Renal cortical epithelial cell (primary cell): ENCODE measurements at regions not wholly inside any gene's neighbourhood (a gene's known extent, or its start where the extent isn't known, plus 50 kb on each side); places are given as distances from the start of the nearest gene placed in this dataset.

Experiments
- DNase-seq: peaks from one replicate; pipeline ENCODE4 v3.0.0-alpha.2; 2011; ENCODE audit warnings: low read depth

- no peak for DNase-seq
Observed at GRCh38 chr17:69605571-69605970, 191.1 kb downstream of the MAP2K6 start.

GRCh38 chr17:69606142-69606800 is 191.8 kb downstream of the MAP2K6 start:
- DNase-seq = no peak

DNA sequence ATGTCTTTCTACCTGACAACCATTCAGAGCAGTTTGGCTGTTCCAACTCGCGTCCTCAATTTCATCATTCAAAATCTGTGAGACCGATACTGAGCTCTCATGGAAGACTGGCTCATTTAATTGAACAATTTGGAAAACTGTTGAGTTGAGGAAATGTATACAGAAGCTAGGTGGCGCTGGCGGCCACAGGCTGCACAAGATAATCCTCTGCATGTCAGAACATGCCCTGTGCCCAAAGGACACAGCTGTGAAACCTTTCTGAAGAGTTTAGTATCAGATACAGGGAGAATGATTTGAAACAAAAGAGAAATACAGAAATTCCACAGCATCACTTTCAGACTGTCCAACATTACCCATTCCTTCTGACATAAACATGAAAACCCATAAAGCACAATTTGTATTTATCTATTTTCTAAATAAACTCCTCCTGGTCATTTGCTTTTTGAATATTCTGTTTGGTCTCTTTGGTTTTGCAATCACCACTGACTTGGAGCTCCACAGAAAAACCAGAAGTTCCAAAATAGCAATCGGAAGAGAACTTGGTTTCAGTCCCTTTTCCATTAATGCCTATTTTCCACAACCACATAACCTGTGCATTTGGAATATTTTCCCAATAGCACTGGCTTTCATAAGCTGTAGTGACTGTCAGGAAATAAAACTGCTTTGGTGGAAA is 192.8 kb downstream of the MAP2K6 start:
- peak; percentile 74 for DNase-seq

GRCh38 chr17:69608141-69608540 is 193.6 kb downstream of the MAP2K6 start:
- DNase-seq = no peak

DNA sequence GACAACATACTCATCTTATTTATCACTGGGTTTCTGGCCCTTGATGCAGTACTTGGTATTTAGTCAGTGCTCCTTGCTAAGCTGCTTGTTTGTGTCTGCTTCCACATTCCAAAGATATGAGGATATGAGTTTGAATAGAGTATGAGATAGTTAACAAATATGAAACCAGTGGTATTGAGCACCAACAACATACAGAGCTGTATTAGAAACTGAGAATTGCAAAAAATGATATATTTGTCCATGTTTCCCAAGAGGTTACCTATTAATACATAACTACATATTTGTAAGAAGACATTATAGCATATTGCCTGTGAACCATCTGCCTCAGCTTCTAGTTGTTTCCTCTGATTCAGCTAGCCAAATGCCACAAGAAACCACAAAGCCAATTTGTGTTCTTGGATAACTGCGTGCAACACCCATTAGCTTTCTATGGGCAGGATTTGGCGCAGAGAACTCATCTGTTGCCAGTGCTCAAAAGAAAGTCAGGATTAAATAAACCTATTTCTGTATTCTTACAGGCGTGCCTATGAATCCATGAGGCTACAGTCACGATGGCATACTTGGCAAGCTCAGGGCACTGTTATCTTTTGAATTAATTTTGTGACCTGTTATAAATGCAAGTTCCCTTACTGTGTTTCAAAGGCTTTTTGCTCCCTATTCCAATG is 194.4 kb downstream of the MAP2K6 start:
- peak; percentile 84 for DNase-seq

GRCh38 chr17:69609473-69610305 is 195.2 kb downstream of the MAP2K6 start:
- peak; percentile 22 for DNase-seq

- DNase-seq = no peak
Observed at GRCh38 chr17:69620363-69620762, 205.9 kb downstream of the MAP2K6 start.

DNA sequence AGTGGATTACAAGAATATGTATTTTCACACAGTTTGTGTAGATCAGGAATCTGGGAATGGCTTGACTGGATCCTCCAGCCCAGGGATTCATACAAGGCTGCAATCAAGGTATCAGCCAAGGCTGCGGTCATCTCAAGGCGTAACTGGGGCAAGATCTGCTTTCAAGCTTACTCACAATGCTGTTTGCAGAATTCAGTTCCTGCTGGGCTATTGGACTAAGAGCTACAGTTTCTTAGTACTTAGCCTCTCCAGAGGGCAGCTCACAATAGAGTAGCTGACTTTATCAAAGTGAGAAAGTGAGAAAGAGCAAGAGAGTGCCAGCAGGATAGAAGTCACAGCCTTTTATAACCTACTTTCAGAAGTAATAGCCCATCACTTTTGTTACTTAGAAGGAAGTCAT is 211.0 kb downstream of the MAP2K6 start:
- DNase-seq = no peak

GRCh38 chr17:69630056-69630635 is 215.6 kb downstream of the MAP2K6 start:
- no peak for DNase-seq

DNA sequence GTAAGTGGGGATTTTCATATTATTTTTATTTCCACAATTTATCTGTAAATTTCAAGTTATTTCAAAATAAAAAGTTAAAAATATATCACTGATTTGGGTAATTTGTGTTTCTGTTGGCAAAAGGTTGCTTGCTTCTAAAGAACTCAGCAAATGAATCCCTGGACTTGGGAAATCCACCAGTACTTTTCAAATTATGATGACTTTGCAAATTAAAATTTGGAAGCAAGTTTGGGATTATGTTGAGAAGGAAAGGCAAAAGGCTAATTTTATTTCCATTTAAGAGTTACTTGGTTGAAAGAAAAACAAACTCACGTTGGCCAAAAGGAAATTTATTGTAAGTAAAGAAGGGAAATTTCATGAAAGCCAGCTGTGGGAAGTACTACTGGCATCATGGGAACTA is 220.3 kb downstream of the MAP2K6 start:
- no peak for DNase-seq

DNA sequence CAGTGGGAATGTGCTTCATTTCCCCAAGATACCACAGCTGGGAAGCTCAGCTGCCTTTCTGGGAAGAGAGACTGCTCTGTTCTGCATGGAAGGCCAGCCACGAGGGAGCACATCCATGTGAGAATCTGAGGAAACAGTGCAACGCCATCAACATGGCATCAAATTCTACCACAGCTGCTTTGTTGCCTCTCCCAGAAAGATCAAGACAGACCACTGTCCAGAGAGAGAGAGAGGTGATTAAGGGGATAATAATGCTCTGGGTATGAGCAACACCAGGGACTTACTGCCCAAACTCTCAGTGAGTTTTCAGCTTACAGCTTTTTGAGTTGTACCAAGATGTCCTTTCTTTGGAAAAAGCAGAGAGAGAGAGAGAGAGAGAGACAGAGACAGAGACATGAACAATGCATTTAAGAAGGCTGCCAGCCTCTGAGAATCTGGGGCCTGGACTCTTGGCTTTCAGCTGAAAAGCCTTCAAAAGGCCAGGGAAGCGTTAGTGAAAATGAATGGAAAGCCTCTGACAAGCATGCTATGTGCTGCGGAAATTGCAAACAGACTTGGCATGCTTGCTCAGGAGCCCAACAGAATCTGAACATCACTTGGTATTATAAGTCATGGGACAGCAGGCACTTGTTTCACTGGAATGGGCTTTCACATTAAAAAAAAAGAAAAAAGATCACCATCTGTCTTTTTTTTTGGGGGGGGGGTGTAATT is 223.1 kb downstream of the MAP2K6 start:
- peak; percentile 54 for DNase-seq

GRCh38 chr17:69639096-69639495 is 224.6 kb downstream of the MAP2K6 start:
- DNase-seq = no peak

DNA sequence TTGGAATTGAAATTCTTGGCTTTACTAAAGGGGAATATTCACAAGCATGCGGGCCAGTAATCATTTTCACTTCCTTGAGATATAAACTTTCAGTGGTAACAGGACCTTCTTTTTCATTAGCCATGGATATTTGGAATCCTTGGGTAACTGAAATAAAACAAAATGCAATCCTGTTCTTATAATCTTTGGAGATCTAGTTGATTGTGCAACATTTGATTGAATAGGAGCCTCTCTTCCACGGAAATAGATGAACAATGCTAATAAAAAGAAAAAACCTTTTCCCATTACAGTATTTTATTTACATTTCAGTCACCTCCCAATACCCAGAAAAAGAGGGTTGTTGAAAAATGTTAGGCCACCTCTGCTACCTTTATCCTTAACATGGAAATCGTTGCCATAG is 225.6 kb downstream of the MAP2K6 start:
- no peak for DNase-seq

GRCh38 chr17:69643686-69644085 is 229.2 kb downstream of the MAP2K6 start:
- DNase-seq = no peak

DNA sequence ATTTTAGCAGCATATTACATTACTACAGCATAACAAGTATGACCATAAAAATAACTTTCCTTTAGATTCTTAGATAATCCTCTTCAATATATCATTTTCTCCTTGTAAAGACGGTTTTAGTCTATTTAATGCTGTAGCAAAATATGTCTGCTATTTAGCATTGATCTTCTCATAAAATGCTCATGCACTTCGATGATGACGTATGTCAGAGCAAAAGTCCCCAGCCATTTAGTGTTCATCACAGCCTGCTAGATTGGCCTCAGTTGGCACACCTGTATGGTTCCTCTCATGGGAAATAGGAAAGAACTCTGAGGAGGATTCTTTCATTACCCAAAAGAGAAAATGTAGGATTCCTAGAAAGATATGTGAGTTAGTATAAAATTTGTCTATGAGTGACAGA is 232.2 kb downstream of the MAP2K6 start:
- DNase-seq = no peak

GRCh38 chr17:69650881-69651280 is 236.4 kb downstream of the MAP2K6 start:
- peak; percentile 53 for DNase-seq

DNA sequence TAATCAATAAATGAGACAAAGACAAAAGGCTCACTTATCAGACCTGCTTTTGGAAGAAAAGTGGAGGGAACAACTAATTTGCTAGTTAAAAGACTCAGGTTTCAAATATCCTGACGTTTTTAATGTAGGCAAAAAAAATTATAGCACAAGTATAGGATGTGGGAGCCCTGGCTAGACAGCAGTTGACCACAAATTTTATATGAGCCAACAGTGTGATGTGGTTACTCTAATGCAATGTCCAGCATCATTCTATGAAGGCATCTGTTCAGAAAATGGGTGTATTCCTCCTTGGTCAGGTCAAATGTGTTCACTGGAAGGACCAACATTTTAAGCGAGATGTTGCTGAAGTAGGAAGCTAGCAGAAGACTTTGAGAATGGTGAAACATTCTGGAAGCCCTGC is 237.4 kb downstream of the MAP2K6 start:
- no peak for DNase-seq

DNA sequence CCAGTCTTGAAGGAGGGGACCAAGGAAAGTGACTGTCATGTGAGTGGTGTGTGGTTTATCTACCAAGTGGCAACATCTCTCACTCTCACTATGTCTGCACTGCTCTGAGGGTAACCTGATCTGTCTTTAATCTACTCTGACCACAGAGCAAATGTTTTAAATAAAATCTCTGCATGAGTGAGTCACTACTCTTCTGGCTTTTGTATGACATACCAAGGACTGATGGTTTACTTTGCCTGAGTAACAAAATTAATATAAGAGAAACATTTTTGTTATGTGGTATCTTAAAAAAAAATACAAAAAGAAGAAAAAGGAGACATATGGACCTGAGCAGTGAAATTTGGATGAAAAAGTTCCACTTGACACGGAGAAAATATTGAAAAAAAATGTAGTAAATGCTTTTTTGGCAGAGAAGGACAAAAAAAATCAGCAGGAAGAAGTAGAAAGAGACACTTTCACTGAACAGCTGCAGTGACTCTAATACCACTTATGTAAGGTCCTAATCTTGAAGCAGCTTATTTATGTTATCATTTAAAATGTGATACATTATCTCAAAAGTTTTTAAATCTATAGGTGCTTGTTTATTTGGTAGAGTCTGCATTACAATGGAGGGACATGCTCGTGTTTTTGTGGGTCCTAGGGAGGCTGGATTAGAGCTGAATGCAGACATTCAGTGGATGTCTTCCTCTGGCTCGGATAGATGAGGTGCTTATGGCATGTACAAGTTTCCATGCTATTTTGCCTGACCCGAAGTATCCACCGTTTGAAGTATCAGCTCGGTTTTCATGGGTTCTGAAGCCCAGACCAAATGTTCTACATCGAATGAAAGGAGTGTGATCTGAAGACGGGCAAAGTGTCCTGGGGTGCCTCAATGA is 240.7 kb downstream of the MAP2K6 start:
- peak; percentile 82 for DNase-seq

DNA sequence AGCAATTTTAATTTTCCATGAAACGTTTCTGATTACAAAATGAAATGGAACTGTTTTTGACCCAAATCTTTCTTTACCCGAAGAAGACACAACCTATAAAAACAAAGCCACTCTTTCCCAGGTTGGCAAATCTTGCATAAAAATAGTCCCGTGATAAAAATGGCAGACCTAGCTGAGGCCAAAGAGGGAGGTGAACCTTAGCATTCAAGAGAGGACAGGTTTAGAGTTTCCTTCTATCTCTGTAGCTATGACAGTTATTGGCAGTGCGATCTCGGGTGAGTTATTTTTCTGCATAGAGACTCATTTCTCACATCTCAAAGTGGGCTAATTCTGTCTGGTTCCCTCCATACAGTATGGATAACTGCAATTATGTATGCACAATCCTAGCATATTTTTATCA is 241.4 kb downstream of the MAP2K6 start:
- no peak for DNase-seq

DNA sequence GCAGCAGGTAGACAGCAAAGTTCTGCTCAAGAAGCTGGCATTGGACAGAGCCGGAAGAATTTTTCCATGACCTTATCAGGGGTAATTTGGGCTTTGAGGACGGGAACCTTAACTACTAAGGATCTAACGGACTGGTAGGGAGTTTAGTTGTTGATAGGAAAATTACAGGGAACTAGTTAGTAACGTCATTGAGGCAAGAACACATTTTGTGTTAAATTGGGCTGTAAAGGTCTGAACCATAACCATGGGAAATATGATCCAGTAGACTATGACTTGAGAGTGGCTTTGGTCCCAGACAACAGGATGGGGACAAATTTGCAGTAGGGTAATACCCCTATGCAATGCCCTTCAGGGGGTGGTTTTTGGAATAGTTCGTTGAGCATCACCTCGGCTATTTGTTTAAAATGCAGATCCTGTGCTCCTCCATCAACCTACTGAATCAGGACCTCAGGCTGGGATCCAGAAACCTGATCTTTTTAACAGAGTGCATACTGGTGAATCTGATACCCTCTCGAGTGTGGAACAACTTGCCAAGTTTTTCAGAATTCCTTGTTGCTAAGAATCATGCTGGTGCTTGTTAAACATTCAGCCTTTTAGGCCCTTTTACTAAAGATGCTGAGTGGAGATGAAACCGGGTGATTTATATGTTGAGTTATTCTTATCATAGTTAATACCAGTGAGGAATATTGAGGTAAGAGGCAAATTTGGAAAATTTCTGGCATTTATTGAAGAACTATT is 255.1 kb downstream of the MAP2K6 start:
- no peak for DNase-seq
